HG03439 (cell line): ENCODE measurements at regions not wholly inside any gene's neighbourhood (a gene's known extent, or its start where the extent isn't known, plus 50 kb on each side); places are given as distances from the start of the nearest gene placed in this dataset.
"Not testable (repeated sequence)": the region's sequence is repeated elsewhere in the genome, so short reads cannot be mapped to it uniquely, and the experiment has no call there.

Experiments used
- ATAC-seq: cut with Tn5 transposase; IDR thresholded peaks from one replicate; pipeline ENCODE4 v1.9.1; 2021; ENCODE audit warnings: mild to moderate bottlenecking, moderate library complexity; ENCODE audit not compliant: unreplicated experiment

DNA sequence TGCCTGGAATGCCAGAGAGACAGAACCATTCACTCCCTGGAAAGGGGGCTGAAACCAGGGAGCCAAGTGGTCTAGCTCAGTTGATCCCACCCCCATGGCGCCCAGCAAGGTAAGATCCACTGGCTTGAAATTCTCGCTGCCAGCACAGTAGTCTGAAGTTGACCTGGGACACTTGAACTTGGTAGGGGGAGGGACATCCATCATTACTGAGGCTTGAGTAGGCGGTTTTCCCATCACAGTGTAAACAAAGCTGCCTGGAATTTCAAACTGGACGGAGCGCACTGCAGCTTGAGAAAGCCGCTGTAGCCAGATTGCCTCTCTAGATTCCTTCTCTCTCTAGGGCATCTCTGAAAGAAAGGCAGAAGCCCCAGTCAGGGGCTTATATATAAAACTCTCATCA is 310.7 kb upstream of the DPPA4 start:
- no peak for ATAC-seq

DNA sequence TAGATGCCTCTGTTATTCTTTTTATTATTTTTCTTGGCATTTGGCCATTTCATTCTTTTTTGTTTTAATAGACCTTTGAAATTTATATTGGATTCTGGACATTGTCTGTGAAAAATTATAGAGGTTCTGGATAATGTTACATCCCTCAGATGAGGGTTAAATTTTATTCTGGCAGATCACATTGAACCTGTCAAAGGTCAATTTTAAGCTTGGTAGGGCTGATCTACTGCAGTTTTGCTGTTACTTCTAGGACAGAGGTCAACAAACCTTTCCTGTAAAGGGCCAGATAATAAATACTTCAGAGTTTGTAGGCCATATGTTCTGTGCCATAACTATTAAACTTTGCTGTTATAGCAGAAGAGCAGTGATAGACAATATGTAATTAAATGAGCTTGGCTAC is 318.9 kb upstream of the DPPA4 start:
- no peak for ATAC-seq

DNA sequence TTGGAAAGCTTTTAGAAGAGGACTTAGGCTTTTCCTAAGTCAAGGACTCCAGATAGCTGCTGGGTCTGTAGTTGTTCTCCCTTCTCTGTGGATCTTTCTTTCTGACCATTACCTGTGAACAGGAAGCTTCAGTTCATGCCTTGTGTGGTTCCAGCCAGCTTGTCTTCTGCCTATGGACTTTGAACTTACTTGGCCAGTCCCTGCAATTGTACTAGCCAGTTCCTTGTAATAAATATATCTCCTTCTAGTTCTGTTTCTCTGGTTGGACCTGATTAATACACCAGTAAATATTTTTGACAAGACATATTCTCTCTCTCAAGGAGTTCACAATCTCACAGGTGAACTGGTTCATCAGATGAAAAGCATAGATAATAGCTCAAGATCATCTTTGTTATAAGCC is 341.3 kb upstream of the DPPA4 start:
- no peak for ATAC-seq

DNA sequence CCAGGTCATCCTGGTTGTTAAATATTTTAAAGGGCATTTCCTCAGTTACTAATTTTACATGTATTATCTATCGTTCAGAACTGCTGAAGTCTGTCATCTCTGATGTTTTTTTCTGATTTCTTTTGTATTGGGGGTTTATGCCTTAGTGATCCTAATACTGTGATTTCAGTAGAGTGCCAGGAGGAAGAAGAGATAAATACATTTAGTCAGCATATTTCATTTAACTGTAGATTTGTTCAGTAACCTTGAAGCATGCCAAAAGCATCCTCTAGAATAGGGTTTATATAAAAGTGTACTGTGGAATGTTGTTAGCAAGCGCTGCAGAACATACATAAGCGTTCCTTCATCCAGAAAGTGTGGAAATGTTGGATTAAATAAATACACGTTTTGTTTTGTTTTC is 342.3 kb upstream of the DPPA4 start:
- no peak for ATAC-seq

DNA sequence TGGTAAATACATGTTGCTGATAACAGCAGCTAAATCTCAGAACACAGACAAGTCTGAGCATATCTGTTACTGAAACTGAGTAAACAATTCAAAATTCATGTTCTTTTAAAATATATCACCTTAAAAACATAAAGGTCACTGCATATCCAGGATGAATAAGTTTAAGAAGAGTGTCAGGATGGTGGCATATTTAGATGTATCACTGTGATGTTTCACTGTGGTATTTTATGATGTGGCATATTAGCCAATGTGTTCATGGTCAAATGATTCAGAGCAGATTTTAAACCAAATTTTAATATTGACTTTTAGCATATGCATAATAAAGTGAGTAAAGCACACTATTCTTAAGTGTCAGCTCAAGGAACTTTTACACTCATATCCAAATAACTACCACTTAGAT is 346.4 kb upstream of the DPPA4 start:
- no peak for ATAC-seq

DNA sequence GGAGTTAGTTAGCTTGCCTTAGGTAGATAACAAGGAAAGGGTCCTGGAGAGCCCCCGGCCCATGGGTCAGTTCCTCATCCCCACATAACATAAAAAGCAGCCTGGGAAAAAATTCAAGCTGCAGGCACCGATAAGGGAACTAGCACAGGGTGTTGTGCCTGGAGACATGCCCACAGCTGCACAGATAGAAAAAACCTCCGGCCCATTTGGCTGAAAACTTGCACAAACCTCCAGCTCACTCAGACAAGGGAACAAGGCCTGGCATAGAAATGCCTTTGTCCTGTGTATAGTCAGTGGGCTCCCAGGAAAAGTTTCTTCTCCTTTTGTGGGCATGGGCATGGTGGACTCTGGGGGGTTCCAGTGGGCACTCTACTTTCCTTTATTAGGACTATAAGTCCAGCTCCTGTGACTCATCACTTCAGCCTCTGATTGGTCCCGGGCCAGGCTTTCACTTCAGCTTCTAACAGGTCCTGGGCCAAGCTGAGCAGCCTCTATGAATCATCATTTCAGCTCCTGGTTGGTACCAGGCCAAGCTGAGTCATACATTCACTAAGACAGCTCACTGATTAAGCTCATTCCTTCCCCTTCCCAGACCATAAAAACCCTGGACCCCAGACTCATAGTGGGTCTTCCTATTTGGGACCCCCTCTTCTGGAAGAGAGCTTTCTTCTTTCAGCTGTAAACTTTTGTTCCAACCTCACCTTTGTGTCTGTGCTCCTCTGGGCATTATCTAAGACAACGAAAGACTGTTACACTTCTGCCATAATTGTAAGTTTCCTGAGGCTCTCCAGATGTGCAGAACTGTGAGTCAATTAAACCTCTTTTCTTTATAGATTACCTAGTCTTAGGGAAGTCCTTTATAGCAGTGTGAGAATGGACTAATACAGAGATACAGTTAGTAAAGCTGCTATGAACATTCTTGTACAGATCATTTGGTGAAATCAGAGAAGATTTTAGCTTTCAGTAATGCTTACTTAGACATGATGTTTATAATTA is 348.0 kb upstream of the DPPA4 start:
- ATAC-seq, result no peak

DNA sequence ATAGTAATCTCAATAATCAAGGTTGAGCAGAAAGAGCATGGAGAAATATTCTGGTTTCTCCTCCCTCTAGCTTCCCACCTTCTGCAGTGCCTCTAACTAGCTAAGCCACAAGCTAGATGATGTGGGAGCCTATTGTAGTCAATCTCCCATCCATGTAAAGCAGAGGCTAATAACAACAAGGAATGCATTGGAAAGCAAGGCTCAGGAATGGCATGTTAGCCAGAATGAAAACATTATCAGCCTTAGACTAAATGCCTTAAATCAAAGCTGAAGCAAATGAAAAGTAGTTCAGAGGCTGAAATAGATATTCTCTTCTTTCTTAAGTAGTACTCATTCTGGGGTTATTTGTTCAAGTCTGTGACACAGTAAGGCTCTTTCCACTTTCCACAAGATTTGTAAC is 350.3 kb upstream of the DPPA4 start:
- ATAC-seq, result no peak

DNA sequence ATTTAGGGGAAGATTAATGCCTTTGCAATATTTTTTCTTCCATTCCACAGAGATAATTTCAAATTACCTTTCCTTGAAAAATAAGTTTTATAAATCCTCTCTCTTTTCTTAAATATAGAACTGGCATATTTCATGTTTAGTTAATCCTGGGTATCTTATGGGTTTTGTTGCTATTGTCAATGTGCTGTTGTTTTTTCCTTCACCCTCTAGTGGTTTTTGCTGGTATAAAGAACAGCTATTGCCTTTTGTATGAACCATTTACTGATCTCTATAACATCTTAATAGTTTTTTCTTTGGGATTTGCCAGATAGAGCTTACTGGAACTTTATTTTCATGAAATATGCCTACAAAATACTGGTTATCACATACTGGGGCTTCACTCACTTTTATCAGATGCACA is 359.6 kb upstream of the DPPA4 start:
- no peak for ATAC-seq

DNA sequence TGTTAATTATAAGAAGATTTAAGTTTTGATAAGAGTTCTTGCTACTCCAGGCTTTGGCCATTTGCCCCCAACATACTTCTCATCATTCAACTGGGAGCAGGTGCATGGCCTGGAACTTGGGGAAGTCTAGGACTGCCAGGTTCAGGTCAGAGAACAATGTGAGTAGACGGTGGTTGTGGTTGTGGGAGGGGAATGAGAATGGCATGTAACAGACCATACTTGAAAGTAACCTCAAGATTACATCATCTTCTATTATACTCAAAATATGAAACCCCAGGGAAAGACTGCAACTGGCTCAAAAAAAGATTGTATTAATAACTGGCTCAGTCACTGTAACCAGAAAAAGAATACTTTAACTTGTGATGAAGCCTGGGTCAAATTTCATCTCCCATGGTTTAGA is 364.9 kb upstream of the DPPA4 start:
- no peak for ATAC-seq

DNA sequence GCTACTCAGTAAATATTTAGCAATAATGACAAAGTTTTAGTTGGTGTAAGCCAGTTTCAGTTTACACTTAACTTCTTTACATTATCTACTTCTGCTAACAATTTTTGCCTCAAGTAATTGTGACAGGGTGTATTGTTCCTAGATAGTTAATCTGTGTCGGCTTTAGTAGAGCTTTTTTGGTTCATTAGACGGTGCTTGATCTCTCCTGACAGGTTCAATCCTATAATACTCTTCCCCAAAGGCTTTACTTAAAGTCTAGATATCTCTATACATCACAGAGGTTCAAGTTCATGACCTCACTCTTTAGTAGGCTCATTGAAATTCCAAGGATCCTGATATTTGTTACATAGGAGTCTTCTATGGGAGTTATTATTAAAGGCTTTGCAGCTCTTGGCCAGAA is 365.6 kb upstream of the DPPA4 start:
- ATAC-seq, result no peak

DNA sequence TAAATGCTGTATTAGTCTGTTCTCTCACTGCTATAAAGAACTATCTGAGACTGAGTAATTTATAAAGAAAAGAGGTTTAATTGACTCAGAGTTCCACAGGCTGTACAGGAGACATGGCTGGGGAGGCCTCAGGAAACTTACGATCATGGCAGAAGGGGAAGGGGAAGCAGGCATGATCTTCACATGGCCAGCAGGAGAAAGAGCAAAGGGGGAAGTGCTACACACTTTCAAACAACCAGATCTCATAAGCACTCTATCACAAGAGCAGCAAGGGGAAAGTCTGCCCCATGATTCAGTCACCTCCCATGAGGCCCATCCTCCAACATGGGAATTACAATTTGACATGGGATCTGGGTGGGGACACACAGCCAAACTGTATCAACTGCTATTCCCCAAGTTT is 367.8 kb upstream of the DPPA4 start:
- not testable (repeated sequence) for ATAC-seq

DNA sequence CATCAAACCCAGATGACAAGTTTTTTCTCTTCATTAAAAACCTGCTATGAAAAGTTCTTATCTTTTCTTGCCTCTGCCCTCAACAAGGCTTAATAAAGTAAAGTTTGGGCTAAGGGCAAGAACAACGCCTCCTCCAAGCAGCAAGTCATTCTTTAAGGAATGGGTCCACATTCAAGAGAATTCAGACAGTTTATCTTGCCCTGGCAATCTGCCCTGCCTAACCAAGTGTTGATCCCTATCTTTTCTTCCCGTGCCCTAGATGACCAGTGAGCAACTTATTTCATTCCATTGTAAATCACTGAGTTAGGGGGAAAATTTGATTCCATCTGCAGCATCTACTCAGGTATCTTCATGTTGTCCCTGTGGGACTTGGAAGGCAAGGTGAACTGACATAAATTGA is 370.3 kb upstream of the DPPA4 start:
- ATAC-seq, result no peak

DNA sequence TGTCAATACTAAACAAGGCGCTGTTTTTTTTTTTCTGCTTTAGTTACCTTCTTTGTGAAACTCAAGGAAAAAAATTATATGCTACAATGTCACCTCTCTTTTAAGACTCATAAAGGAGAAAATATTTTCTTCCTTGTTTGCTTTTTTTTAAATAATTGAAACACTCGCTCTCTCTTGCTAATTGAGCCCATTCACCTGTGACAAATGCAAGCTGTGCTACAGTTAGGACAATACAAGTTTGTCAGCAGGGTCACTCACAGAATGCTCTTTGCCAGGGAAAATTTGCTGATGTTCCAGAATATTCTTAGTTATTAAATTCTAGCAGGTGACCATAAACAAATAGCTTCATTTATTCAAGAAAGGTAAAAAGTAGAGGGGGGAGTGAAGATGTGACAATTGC is 375.9 kb upstream of the DPPA4 start:
- ATAC-seq, result no peak

DNA sequence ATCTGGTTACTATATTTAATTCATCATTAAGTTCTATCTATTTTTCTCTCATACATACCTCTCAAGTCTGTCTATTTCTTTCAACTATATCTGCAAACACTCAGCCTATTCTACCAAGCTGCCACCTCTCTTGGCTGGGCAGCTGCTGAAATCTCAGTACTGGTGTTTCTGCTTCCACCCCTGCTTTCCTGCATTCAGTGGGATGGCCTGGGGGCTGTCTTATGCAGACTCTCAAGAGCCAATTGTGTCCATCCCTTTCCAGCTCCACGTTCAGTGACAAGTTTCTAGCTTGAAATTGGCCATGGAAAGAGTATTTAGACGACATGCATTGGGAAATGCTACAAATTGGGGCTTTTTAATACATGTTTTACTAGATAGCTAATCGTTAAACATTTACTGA is 378.4 kb upstream of the DPPA4 start:
- ATAC-seq, result no peak

DNA sequence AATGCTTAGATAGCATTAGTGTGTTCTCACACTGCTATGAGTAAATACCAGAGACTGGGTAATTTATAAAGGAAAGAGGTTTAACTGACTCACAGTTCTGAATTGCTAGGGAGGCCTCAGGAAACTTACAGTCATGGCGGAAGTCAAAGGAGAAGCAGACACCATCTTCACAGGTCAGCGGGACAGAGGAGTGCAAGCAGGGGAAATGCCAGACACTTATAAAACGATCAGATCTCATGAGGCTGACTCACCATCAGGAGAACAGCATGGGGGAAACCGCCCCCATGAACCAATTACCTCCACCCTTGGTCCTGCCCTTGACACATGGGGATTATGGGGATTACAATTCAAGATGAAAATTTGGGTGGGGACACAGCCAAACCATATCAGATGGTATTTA is 381.5 kb upstream of the DPPA4 start:
- ATAC-seq, result no peak

DNA sequence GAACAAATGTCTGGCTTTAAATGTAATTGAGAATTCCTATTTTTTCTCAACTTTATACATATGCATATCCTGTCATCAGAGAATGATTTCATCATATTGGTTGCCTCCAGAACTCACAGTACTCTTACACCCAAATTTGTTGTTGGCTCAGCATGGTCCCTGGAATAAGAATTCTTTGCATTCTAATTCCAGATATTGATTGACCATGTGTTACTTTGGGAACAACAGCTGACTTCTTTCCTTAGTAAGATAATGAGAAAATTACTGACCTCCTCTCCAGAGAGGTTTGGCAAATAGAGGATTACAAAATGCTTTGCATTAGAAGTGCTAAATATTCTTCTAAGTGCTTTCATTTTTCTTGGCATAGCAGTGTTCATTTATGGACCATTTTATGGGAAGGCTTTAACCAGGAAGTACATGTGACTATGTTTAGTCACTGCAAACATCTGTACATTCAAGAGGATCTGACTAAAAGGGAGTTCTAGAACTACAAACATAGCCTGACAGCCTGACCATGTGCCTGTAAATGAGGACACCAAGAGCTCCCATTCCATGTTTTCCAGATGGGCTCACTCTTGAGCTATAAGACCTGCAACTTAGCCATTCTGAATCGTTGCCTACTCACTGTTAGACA is 391.6 kb upstream of the DPPA4 start:
- no peak for ATAC-seq

DNA sequence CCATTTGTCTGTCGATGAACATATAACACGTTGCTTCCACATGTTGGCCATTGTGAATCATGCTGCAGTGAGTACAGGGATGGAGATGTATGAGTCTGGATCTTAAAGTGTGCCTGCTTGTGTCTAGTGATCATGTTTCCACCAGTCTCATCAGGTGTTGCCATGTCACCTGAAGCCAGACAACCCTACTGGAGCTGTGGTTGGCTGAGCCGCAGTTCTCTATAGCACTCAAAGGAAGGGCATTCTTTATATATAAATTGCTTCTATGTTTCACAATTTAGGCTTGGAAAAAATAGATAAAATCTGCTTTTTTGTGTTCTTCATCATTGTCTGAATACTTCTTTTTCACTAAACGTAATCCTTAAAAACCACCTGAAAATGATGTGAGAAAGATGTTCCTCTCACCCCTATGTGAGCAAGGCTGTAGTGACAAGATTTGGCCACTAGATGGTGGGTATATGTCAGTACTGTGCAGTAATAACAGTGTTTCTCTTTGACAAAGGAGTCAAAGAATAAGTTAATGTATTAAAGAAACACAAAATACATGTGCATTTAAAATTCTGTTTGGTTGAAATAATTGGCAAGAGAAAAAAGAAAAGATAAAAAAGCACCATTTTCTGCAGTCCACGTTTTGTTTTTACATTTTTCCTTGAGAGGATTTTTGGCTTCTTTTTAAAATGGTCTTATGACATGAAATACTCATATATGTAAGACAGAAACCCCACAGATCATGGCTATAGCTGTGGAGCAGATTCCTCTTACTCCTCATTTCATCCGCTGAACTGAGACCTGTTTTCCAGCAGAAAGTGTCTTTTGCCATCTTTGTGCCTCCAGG is 394.5 kb upstream of the DPPA4 start:
- ATAC-seq, result peak; percentile 85

DNA sequence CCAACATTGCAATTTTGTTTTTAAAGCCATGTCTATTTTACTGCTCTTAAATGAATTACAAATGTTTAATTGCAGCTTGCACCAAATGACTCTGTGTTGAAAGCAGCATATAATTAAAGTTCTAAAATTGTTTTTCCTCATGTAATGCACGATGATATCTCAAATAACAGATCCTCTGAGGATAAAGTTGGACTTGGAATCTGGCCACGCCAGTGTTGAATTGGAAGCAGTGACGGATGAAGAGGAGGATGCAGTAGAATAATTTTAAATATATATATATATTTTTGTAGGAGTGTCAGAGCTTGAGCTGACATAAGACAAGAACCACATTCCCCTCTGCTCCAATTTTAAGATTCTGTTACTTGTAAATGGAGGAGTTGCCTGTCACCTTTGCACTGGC is 406.6 kb upstream of the DPPA4 start:
- ATAC-seq, result no peak

DNA sequence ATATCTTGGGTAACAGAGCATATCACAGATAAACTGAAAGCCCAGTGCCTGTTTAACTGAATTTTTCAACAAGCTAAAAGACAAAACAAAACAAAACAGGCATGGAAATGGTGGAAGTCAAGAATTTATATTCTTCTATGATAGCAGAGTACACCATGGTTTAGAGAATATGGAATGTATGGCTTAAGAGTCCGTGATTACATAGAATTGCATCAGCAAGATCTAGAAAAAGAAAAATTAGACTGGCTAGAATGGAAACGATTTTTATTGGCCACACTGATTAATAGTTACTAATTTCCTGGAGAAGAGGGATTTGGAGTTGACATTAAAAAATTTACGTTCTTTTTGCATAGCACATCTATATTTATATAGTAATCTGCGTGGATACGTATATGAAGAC is 435.2 kb upstream of the DPPA4 start:
- ATAC-seq, result no peak

DNA sequence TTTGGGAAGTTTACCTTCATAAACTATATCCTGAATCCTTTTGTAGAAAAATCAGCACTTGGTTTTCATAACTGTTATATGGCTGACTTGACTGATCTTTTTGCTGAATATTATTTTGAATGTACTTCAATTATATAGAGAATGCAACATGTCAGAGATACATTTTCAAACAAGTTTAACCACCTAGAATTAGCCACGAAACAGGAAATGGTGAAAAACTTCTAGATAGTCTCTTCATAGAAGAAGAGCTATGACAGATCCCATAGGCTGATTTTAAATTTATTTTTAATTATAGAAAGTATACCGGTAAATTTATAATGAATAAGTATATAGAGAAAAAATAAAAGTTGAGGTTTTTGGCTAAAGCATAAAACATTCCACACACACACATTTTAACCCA is 436.8 kb upstream of the DPPA4 start:
- ATAC-seq, result no peak

DNA sequence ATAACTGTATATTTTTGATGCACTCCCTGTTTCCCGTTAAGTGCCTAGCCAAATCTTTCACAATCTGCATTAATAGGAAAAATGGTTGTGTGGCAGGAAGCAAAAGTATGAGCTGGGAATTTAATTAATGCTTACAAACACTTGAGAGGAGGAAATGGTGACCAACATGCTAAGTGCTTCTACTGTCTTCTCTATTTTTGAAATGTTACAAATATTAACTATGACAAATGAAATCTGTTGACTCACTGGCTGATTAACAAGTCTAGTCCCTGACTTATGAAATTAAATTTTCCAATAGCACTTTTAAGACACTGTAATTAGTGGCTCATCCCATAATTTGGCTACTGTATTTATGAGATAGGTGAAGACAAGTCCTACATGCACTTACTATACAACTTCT is 446.9 kb upstream of the DPPA4 start:
- no peak for ATAC-seq
